ENCODE measurements at regions not wholly inside any gene's neighbourhood (a gene's known extent, or its start where the extent isn't known, plus 50 kb on each side); places are given as distances from the start of the nearest gene placed in this dataset.
"Not testable (repeated sequence)": the region's sequence is repeated elsewhere in the genome, so short reads cannot be mapped to it uniquely, and the experiment has no call there.

DNA sequence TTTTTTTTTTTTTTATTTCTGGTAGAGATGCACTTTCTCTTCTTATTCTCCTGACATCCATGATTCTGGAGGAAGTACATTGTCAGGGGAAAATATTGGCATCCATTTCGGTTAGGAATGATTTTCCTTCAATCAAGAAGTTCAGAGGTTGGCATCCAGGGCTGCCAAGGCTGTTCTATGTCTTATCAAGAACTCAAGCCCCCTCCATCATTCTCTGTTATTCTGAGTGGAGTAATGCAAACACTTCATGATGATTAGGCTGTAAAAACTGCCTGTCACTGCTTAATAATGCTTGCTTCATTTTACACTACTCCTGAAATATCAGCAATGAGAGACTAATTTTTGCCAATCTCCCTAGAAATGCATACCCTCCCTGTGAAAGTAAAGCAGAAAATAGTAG is 417.1 kb upstream of the NFIA start:
- no peak for DNase-seq (ENCODE audit: low read depth, low spot score)
- no peak overlapping the region for H3K4me3 ChIP-seq (ENCODE audit: low read depth, low read length)
- TF ChIP-seq, protein P1, sequence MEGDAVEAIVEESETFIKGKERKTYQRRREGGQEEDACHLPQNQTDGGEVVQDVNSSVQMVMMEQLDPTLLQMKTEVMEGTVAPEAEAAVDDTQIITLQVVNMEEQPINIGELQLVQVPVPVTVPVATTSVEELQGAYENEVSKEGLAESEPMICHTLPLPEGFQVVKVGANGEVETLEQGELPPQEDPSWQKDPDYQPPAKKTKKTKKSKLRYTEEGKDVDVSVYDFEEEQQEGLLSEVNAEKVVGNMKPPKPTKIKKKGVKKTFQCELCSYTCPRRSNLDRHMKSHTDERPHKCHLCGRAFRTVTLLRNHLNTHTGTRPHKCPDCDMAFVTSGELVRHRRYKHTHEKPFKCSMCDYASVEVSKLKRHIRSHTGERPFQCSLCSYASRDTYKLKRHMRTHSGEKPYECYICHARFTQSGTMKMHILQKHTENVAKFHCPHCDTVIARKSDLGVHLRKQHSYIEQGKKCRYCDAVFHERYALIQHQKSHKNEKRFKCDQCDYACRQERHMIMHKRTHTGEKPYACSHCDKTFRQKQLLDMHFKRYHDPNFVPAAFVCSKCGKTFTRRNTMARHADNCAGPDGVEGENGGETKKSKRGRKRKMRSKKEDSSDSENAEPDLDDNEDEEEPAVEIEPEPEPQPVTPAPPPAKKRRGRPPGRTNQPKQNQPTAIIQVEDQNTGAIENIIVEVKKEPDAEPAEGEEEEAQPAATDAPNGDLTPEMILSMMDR (IDR thresholded peaks at IDR 0.05; ENCODE audit: insufficient read depth, low read length, missing control alignments) = no peak
- ChIA-PET POLR2A (no interaction called here), CTCF (no interaction called here)

DNA sequence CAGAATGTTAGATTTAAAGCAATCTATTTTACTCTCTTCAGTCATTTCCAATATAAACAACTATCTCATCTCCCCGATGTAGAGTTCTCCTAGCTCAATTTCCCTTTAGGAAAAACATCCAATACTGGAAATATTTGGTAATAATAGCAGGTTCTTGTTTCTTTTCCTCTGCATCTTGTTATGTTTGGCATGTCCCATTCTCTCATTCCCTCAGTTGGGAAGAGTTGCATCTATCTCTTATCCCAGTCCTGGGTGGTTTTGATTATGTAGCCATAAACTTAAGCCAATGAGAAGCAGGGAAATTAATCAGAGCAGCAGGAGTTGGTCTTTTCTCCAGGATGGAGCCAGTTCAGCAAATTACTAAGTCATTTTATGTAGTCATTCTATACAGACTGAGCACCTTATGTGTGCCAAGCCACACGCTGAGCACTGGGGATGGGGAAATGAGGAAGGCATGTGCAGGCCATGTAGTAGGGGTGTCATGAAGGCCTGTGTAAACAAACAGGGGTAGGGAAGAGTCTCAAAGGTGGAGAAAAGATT is 418.2 kb upstream of the NFIA start:
- ChIA-PET CTCF (no interaction called here), POLR2A (no interaction called here)
- TF ChIP-seq, protein P1 (IDR thresholded peaks at IDR 0.05; ENCODE audit: insufficient read depth, low read length, missing control alignments) = no peak
- no peak for DNase-seq (ENCODE audit: low read depth, low spot score)
- no peak overlapping the region for H3K4me3 ChIP-seq (ENCODE audit: low read depth, low read length)

DNA sequence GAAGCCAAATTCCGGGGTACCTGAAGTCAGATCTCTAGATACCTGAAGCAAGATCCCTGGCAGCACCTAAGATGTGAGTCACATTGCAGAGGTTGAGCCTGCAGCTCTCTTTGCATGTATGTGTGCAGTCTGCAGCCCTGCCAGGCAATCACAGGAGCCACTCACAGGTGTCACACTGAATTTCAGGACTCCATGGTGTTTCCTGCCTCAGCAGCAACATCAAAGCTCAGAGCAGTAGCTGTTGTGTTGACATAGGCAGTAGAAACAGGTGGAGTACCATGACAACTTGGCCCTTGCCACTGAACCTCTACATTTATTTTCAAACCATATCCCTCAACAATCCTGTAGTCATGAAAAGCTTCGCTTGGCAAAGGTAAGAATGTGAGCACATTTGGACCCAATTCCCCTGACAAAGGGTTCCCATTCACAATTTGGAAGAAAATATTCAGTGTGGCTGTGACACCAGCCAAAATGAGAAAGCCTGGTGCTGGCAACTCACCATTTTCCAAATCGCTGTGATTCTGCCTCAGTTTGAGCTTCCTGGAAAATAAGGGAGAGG is 419.8 kb upstream of the NFIA start:
- CTCF ChIA-PET = no interaction called here
- DNase-seq (ENCODE audit: low read depth, low spot score) = no peak
- TF ChIP-seq, protein P1 (IDR thresholded peaks at IDR 0.05; ENCODE audit: insufficient read depth, low read length, missing control alignments) = no peak
- H3K4me3 ChIP-seq (ENCODE audit: low read depth, low read length) = no peak overlapping the region
- POLR2A ChIA-PET = no interaction called here

DNA sequence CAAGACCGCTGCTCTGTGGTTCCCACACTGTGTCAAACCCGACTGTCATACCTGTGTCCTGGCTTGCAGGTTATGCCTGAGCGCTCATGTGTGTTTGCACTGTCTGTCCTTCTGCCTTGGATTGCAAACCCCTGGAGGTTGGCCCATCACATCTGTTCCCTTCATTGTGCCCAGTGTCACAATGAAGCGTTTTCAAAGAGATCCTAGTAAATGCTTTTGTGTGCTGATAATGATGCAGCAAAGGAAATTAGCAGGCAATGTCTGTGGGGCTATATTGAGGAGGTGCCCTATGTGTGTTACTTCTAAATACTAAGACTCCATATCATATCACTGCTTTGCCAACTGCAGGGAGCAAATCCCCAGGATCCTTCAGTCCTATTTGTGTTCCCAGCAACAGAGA is 424.4 kb upstream of the NFIA start:
- ChIA-PET POLR2A (no interaction called here), CTCF (no interaction called here)
- TF ChIP-seq, protein P1 (IDR thresholded peaks at IDR 0.05; ENCODE audit: insufficient read depth, low read length, missing control alignments) = no peak
- H3K4me3 ChIP-seq (ENCODE audit: low read depth, low read length) = no peak overlapping the region
- no peak for DNase-seq (ENCODE audit: low read depth, low spot score)

DNA sequence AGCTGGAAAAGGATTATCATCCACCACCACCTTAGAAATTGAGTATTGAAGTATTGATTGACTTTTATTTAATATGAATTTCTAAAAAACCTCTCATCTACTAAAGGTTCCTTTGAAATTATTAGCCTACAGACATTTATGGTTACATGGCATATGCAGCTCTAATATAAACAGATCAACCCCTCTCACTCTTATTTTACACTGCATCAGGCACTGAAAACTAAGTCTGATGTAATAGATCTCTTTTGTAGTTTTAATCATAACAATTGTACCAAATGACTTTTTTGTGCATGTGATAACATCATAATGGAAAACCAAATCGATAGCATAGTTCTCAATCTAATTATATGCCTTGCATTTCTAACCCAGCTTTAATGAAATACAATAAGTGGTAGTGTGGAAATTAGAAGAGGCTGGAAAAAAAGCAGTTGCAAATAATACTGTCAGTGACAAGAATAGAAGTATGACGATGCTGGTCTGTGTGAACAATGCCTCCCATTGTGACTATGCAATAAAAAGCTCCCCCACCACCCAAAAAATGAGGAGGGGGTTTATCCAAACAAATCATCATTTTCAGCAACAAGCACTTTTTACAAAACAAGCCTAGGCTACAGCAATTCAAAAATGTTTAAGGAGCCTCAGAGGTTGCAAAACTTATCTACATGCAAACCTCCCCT is 426.5 kb upstream of the NFIA start:
- POLR2A ChIA-PET = no interaction called here
- no peak overlapping the region for H3K4me3 ChIP-seq (ENCODE audit: low read depth, low read length)
- DNase-seq (ENCODE audit: low read depth, low spot score) = no peak
- TF ChIP-seq, protein P1 (IDR thresholded peaks at IDR 0.05; ENCODE audit: insufficient read depth, low read length, missing control alignments) = no peak
- CTCF ChIA-PET = no interaction called here

DNA sequence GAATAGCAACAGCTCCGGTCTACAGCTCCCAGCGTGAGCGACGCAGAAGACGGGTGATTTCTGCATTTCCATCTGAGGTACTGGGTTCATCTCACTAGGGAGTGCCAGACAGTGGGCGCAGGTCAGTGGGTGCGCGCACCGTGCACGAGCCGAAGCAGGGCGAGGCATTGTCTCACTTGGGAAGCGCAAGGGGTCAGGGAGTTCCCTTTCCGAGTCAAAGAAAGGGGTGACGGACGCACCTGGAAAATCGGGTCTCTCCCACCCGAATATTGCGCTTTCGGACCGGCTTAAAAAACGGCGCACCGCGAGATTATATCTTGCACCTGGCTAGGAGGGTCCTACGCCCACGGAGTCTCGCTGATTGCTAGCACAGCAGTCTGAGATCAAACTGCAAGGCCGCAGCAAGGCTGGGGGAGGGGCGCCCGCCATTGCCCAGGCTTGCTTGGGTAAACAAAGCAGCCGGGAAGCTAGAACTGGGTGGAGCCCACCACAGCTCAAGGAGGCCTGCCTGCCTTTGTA is 442.3 kb upstream of the NFIA start:
- DNase-seq (ENCODE audit: low read depth, low spot score); H3K4me3 ChIP-seq (ENCODE audit: low read depth, low read length); POLR2A ChIA-PET; CTCF ChIA-PET: not testable (repeated sequence)

DNA sequence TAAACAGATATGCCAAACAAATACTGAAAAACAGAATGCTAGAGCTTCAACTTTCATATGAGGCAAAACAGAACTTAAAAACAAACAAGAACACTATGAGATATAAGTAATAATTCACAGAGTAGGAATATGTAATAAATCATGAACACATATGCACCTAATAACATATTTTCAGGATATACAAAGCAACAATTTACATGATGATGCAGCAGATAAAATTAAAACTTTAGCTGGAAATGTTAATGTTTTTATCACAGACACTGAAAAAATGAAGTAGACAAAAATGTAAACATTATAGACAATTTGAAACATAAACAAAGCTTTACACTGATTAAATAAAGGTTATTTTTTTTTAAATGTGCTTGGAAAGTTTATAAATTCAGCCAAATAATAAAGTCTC is 443.1 kb upstream of the NFIA start:
- DNase-seq (ENCODE audit: low read depth, low spot score) = no peak
- CTCF ChIA-PET = no interaction called here
- H3K4me3 ChIP-seq (ENCODE audit: low read depth, low read length) = no peak overlapping the region
- POLR2A ChIA-PET = no interaction called here
- TF ChIP-seq, protein P1 (IDR thresholded peaks at IDR 0.05; ENCODE audit: insufficient read depth, low read length, missing control alignments) = no peak
